IPS DF 6.9 (cell line): ENCODE measurements at regions not wholly inside any gene's neighbourhood (a gene's known extent, or its start where the extent isn't known, plus 50 kb on each side); places are given as distances from the start of the nearest gene placed in this dataset.

Source experiments
- DNase-seq: peaks from one replicate; pipeline ENCODE4 v3.0.0-alpha.2; 2013; ENCODE audit warnings: low read depth, low spot score
- H3K27ac ChIP-seq: one replicate; pipeline ENCODE4 v1.5.1; 2013; ENCODE audit warnings: low read length, control low read depth
- H3K27me3 ChIP-seq: 2 replicates; pipeline ENCODE4 v1.6.1; 2013; ENCODE audit warnings: mild to moderate bottlenecking, low read length; ENCODE audit not compliant: control insufficient read depth, insufficient read depth
- H3K36me3 ChIP-seq: 2 replicates; pipeline ENCODE4 v1.6.1; 2013; ENCODE audit warnings: low read length; ENCODE audit not compliant: control insufficient read depth, insufficient read depth
- H3K4me1 ChIP-seq: 2 replicates; pipeline ENCODE4 v1.6.1; 2013; ENCODE audit warnings: low read length; ENCODE audit not compliant: control insufficient read depth, insufficient read depth
- H3K4me3 ChIP-seq: 2 replicates; pipeline ENCODE4 v1.5.1; 2013; ENCODE audit warnings: mild to moderate bottlenecking, low read length
- H3K9me3 ChIP-seq: 2 replicates; pipeline ENCODE4 v1.6.1; 2013; ENCODE audit warnings: low read length, inconsistent platforms; ENCODE audit not compliant: control insufficient read depth, insufficient read depth
- WGBS: extraction: QIAGEN DNeasy Blood & Tissue Kit; methylation state at CpG from one replicate; pipeline ENCODE4 v1.1.7; 2013; ENCODE audit warnings: mixed read lengths, missing lambda C conversion rate; ENCODE audit not compliant: insufficient read length, insufficient coverage; 5-methylcytosine and 5-hydroxymethylcytosine counted together

- Histone ChIP-seq H3K4me3 (no peak overlapping the region), H3K27ac (no peak overlapping the region), H3K36me3 (no peaks in the 10 kb centered on the region), H3K27me3 (no peaks in the 10 kb centered on the region), H3K4me1 (no peaks in the 10 kb centered on the region), H3K9me3 (no peaks in the 10 kb centered on the region)
- no peak for DNase-seq
Observed at GRCh38 chr5:62066761-62067277, 239.2 kb upstream of the KIF2A start.

- Histone ChIP-seq H3K27ac (no peak overlapping the region), H3K4me1 (no peaks in the 10 kb centered on the region), H3K9me3 (no peaks in the 10 kb centered on the region), H3K36me3 (no peaks in the 10 kb centered on the region), H3K27me3 (no peaks in the 10 kb centered on the region), H3K4me3 (no peak overlapping the region)
- no peak for DNase-seq
- WGBS, result no CpG with 5 or more reads among the region's 3 CpGs
Observed at GRCh38 chr5:62068554-62068953, 237.5 kb upstream of the KIF2A start.

GRCh38 chr5:62077387-62077786 is 228.6 kb upstream of the KIF2A start:
- DNase-seq, result no peak
- Histone ChIP-seq H3K4me3 (no peak overlapping the region), H3K27me3 (no peaks in the 10 kb centered on the region)

GRCh38 chr5:62077823-62078550 is 228.0 kb upstream of the KIF2A start:
- H3K27me3 ChIP-seq, result no peaks in the 10 kb centered on the region
- peaks cover 9% of the 10 kb centered on the region for H3K4me1 ChIP-seq
- no peaks in the 10 kb centered on the region for H3K36me3 ChIP-seq
- H3K4me3 ChIP-seq, result no peak overlapping the region
- H3K9me3 ChIP-seq, result no peaks in the 10 kb centered on the region
- H3K27ac ChIP-seq, result no peak overlapping the region
- WGBS, result no CpG with 5 or more reads among the region's 9 CpGs
- DNase-seq, result no peak

More at GRCh38 chr5:62077387-62077786, 228.6 kb upstream of the KIF2A start:
- Histone ChIP-seq H3K9me3 (no peaks in the 10 kb centered on the region), H3K4me1 (peaks cover 9% of the 10 kb centered on the region), H3K36me3 (no peaks in the 10 kb centered on the region), H3K27ac (no peak overlapping the region)
- no CpG with 5 or more reads among the region's 4 CpGs for WGBS

- Histone ChIP-seq H3K9me3 (no peaks in the 10 kb centered on the region), H3K27me3 (no peaks in the 10 kb centered on the region), H3K4me1 (peaks cover 3% of the 10 kb centered on the region), H3K4me3 (no peak overlapping the region), H3K27ac (no peak overlapping the region), H3K36me3 (no peaks in the 10 kb centered on the region)
- no peak for DNase-seq
- no CpG with 5 or more reads among the region's 5 CpGs for WGBS
Observed at GRCh38 chr5:62082370-62082801, 223.6 kb upstream of the KIF2A start.

GRCh38 chr5:62083247-62083646 is 222.8 kb upstream of the KIF2A start:
- no peak for DNase-seq
- no peaks in the 10 kb centered on the region for H3K27me3 ChIP-seq
- no peaks in the 10 kb centered on the region for H3K36me3 ChIP-seq
- H3K4me1 ChIP-seq, result no peaks in the 10 kb centered on the region
- H3K4me3 ChIP-seq, result no peak overlapping the region
- no peak overlapping the region for H3K27ac ChIP-seq
- no CpG with 5 or more reads among the region's 7 CpGs for WGBS
- no peaks in the 10 kb centered on the region for H3K9me3 ChIP-seq

GRCh38 chr5:62083661-62084060 is 222.3 kb upstream of the KIF2A start:
- Histone ChIP-seq H3K27me3 (no peaks in the 10 kb centered on the region), H3K27ac (no peak overlapping the region), H3K4me3 (no peak overlapping the region), H3K4me1 (no peaks in the 10 kb centered on the region), H3K36me3 (no peaks in the 10 kb centered on the region), H3K9me3 (no peaks in the 10 kb centered on the region)
- WGBS, result no CpG with 5 or more reads among the region's 1 CpG
- DNase-seq, result no peak

GRCh38 chr5:62084391-62084790 is 221.6 kb upstream of the KIF2A start:
- no peaks in the 10 kb centered on the region for H3K27me3 ChIP-seq
- no peaks in the 10 kb centered on the region for H3K4me1 ChIP-seq
- no CpG with 5 or more reads among the region's 8 CpGs for WGBS
- H3K27ac ChIP-seq, result no peak overlapping the region
- H3K9me3 ChIP-seq, result no peaks in the 10 kb centered on the region
- no peak overlapping the region for H3K4me3 ChIP-seq
- DNase-seq, result no peak
- no peaks in the 10 kb centered on the region for H3K36me3 ChIP-seq

- Histone ChIP-seq H3K4me1 (no peaks in the 10 kb centered on the region), H3K4me3 (no peak overlapping the region), H3K9me3 (no peaks in the 10 kb centered on the region), H3K36me3 (no peaks in the 10 kb centered on the region), H3K27ac (no peak overlapping the region), H3K27me3 (no peaks in the 10 kb centered on the region)
- no peak for DNase-seq
Observed at GRCh38 chr5:62090953-62091352, 215.1 kb upstream of the KIF2A start.

- no peak for DNase-seq
- H3K27ac ChIP-seq, result no peak overlapping the region
- H3K9me3 ChIP-seq, result no peaks in the 10 kb centered on the region
- no peak overlapping the region for H3K4me3 ChIP-seq
- H3K36me3 ChIP-seq, result no peaks in the 10 kb centered on the region
- H3K27me3 ChIP-seq, result no peaks in the 10 kb centered on the region
- no peaks in the 10 kb centered on the region for H3K4me1 ChIP-seq
- no CpG with 5 or more reads among the region's 2 CpGs for WGBS
Observed at GRCh38 chr5:62093411-62093810, 212.6 kb upstream of the KIF2A start.

- Histone ChIP-seq H3K27me3 (no peaks in the 10 kb centered on the region), H3K36me3 (no peaks in the 10 kb centered on the region), H3K4me1 (no peaks in the 10 kb centered on the region), H3K27ac (no peak overlapping the region), H3K4me3 (no peak overlapping the region), H3K9me3 (no peaks in the 10 kb centered on the region)
- no peak for DNase-seq
- no CpG with 5 or more reads among the region's 3 CpGs for WGBS
Observed at GRCh38 chr5:62093976-62094375, 212.0 kb upstream of the KIF2A start.
